ENCODE measurements at regions not wholly inside any gene's neighbourhood (a gene's known extent, or its start where the extent isn't known, plus 50 kb on each side); places are given as distances from the start of the nearest gene placed in this dataset.

DNA sequence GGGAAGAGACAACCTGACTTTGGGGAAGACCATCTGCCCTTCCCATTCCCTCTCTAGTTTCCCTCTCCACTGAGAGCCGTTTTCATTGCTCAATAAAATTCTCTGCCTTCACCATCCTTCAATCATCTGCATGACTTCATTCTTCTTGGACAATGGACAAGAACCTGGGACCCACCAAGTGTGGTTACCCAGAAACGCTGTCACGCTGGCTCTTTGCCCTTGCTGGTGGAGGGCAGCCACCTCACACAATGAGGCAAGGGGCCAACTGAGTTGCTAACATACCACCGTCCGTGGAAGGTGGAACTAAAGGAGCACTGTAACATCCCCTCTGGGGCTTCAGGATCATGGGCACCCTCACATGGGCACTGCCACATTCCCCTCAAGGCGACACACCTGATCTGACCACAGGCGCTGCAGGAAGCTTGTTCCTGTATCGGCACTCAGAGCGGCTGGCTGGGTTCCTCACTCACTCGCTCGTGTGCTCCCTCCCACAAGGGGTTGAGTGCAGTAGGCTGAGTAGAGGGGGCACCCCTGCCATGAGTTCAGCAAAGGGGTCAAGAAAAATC is 652.4 kb downstream of the PLPP3 start:
- ChIA-PET CTCF (ENCODE audit: unreplicated experiment) (no interaction called here), POLR2A (no interaction called here)
- no peak for TF ChIP-seq EZH2phosphoT487 (IDR thresholded peaks at IDR 0.05; ENCODE audit: borderline replicate concordance, low read depth, low read length)
- TF ChIP-seq CTCF (conservative IDR thresholded peaks at IDR 0.05; ENCODE audit: low read length), result no peak
- Histone ChIP-seq H3K27ac (ENCODE audit: low read depth, low read length, poor library complexity, severe bottlenecking) (no peak overlapping the region), H4K20me1 (ENCODE audit: insufficient read depth, low read length) (no peaks in the 10 kb centered on the region), H3K79me2 (ENCODE audit: insufficient read depth, low read depth, low read length) (no peaks in the 10 kb centered on the region), H3K4me2 (ENCODE audit: low read length) (no peak overlapping the region), H3K9me3 (ENCODE audit: low read length) (no peaks in the 10 kb centered on the region), H3K36me3 (ENCODE audit: insufficient read depth, low read length) (no peaks in the 10 kb centered on the region), H3K4me1 (ENCODE audit: insufficient read depth, low read length, poor library complexity, severe bottlenecking) (no peaks in the 10 kb centered on the region), H3K4me3 (ENCODE audit: low read depth, low read length, poor library complexity, severe bottlenecking) (no peak overlapping the region), H2AFZ (ENCODE audit: low read length) (no peak overlapping the region), H3K9me2 (ENCODE audit: insufficient read depth, low read length) (no peaks in the 10 kb centered on the region)
- no peak for DNase-seq (ENCODE audit: low spot score)
- intact Hi-C loops (cut with micrococcal nuclease; ENCODE audit: unreplicated experiment), result no loop called here
- BruUV-seq (replicated peaks), result no TSS peak

GRCh38 chr1:55916907-55917306 is 662.5 kb downstream of the PLPP3 start:
- Histone ChIP-seq H3K4me3 (ENCODE audit: low read depth, low read length, poor library complexity, severe bottlenecking) (no peak overlapping the region), H2AFZ (ENCODE audit: low read length) (no peak overlapping the region), H3K9me3 (ENCODE audit: low read length) (no peaks in the 10 kb centered on the region), H3K4me2 (ENCODE audit: low read length) (no peak overlapping the region), H4K20me1 (ENCODE audit: insufficient read depth, low read length) (no peaks in the 10 kb centered on the region), H3K79me2 (ENCODE audit: insufficient read depth, low read depth, low read length) (no peaks in the 10 kb centered on the region), H3K36me3 (ENCODE audit: insufficient read depth, low read length) (no peaks in the 10 kb centered on the region), H3K27ac (ENCODE audit: low read depth, low read length, poor library complexity, severe bottlenecking) (no peak overlapping the region), H3K4me1 (ENCODE audit: insufficient read depth, low read length, poor library complexity, severe bottlenecking) (no peaks in the 10 kb centered on the region), H3K9me2 (ENCODE audit: insufficient read depth, low read length) (no peaks in the 10 kb centered on the region)
- no TSS peak for BruUV-seq (replicated peaks)
- TF ChIP-seq EZH2phosphoT487 (IDR thresholded peaks at IDR 0.05; ENCODE audit: borderline replicate concordance, low read depth, low read length), result no peak
- no peak for TF ChIP-seq CTCF (conservative IDR thresholded peaks at IDR 0.05; ENCODE audit: low read length)
- ChIA-PET POLR2A (no interaction called here), CTCF (ENCODE audit: unreplicated experiment) (no interaction called here)
- intact Hi-C loops (cut with micrococcal nuclease; ENCODE audit: unreplicated experiment), result no loop called here
- DNase-seq (ENCODE audit: low spot score), result no peak

- no TSS peak for BruUV-seq (replicated peaks)
- Histone ChIP-seq H3K36me3 (ENCODE audit: insufficient read depth, low read length) (no peaks in the 10 kb centered on the region), H3K9me3 (ENCODE audit: low read length) (no peaks in the 10 kb centered on the region), H3K9me2 (ENCODE audit: insufficient read depth, low read length) (no peaks in the 10 kb centered on the region), H3K27ac (ENCODE audit: low read depth, low read length, poor library complexity, severe bottlenecking) (no peak overlapping the region), H3K4me3 (ENCODE audit: low read depth, low read length, poor library complexity, severe bottlenecking) (no peak overlapping the region), H4K20me1 (ENCODE audit: insufficient read depth, low read length) (no peaks in the 10 kb centered on the region), H3K4me2 (ENCODE audit: low read length) (no peak overlapping the region), H3K4me1 (ENCODE audit: insufficient read depth, low read length, poor library complexity, severe bottlenecking) (no peaks in the 10 kb centered on the region), H3K79me2 (ENCODE audit: insufficient read depth, low read depth, low read length) (no peaks in the 10 kb centered on the region), H2AFZ (ENCODE audit: low read length) (no peak overlapping the region)
- intact Hi-C loops (cut with micrococcal nuclease; ENCODE audit: unreplicated experiment), result no loop called here
- CTCF ChIA-PET (ENCODE audit: unreplicated experiment), result no interaction called here
- TF ChIP-seq EZH2phosphoT487 (IDR thresholded peaks at IDR 0.05; ENCODE audit: borderline replicate concordance, low read depth, low read length) (no peak), CTCF (conservative IDR thresholded peaks at IDR 0.05; ENCODE audit: low read length) (no peak)
- POLR2A ChIA-PET, result no interaction called here
- no peak for DNase-seq (ENCODE audit: low spot score)
These were observed 662.9 kb downstream of the PLPP3 start for GRCh38 chr1:55916481-55916880.
